GM18508 (cell line): ENCODE measurements at regions not wholly inside any gene's neighbourhood (a gene's known extent, or its start where the extent isn't known, plus 50 kb on each side); places are given as distances from the start of the nearest gene placed in this dataset.
"Not testable (repeated sequence)": the region's sequence is repeated elsewhere in the genome, so short reads cannot be mapped to it uniquely, and the experiment has no call there.

Experiments used
- ATAC-seq: cut with Tn5 transposase; IDR thresholded peaks from one replicate; pipeline ENCODE4 v1.9.1; 2021; ENCODE audit warnings: moderate number of reproducible peaks; ENCODE audit not compliant: insufficient read depth, unreplicated experiment

- no peak for ATAC-seq
These were observed 309.3 kb upstream of the LRRTM4 start for GRCh38 chr2:77831471-77831870.

GRCh38 chr2:77831898-77832297 is 309.7 kb upstream of the LRRTM4 start:
- no peak for ATAC-seq

- ATAC-seq = no peak
These were observed 312.3 kb upstream of the LRRTM4 start for GRCh38 chr2:77834360-77835002.

DNA sequence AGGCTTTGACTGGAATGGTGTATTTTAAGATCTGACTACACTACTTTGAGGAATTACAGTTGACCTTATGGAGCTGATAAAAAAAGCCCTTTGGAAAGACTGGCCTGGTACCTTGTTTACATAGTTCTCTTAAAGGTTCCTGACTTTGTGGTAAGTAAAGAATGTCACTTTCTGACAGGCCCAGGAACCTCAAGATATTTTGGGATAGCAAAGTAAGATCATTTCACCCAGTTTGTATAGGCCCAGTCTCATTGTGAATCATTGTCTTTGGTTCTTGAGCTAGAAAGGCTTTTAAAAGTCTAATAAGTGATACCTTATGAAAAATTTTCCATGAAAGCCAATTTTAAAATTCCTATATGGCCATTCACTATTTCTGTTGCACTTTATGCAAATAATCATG is 316.3 kb upstream of the LRRTM4 start:
- ATAC-seq = no peak

GRCh38 chr2:77839102-77839501 is 316.9 kb upstream of the LRRTM4 start:
- no peak for ATAC-seq

DNA sequence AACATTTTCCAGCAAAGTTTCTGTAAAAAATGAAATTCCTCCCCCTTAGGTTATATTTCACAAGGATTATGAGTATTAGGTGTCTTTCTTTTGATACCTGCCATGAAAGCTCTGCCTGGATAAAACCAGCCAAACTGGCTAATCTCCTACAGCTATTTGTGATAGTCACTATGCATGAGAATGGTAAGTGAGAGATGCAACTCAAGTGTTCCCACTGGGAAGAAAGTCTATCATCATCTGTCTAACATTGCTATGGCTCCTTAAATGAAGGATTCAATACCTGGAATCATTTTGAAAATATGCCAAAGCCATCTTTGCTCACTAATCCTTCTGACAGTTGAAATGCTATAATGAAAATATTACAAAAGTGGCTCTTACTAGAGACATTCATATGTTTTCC is 339.9 kb upstream of the LRRTM4 start:
- ATAC-seq = no peak

GRCh38 chr2:77864426-77864825 is 342.2 kb upstream of the LRRTM4 start:
- ATAC-seq = no peak

DNA sequence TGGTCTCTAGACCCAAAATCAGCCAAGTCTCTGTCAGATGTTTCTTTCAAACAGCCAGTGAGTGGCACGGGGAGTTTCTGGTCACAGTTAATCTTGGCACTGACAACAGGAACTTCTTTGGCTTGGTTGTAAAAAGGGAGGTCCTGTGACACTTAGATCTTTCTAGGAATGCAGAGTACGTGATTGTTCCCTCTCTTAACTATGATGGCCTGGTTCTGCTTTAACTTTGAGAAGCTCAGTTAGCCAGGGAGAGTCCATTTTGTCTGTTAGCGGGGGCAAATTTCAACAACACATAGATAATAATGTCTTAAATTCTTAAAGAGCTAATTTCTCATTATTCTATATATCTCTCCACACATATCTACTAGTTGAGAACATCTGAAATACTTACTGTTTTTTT is 344.5 kb upstream of the LRRTM4 start:
- no peak for ATAC-seq

DNA sequence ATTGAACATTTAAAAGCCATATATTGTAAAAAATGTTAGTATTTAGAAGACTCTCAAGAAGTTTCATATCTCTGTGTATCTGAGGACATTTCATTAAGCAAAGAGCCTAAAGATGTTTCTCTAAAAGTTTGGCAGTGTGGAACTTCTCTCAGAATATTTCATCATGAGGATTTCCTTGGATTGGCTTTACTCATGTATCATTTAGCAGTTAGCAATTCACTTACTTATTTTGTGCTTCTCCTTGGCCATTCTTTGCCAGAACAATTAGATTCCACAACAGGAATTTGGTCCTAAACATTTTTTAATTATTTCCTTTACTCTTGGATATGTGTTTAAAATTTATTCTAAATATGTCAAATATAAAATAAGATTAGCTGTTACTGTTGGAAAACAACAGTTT is 345.0 kb upstream of the LRRTM4 start:
- ATAC-seq = no peak

GRCh38 chr2:77873506-77873905 is 351.3 kb upstream of the LRRTM4 start:
- no peak for ATAC-seq

GRCh38 chr2:77900211-77900610 is 378.0 kb upstream of the LRRTM4 start:
- ATAC-seq = not testable (repeated sequence)

DNA sequence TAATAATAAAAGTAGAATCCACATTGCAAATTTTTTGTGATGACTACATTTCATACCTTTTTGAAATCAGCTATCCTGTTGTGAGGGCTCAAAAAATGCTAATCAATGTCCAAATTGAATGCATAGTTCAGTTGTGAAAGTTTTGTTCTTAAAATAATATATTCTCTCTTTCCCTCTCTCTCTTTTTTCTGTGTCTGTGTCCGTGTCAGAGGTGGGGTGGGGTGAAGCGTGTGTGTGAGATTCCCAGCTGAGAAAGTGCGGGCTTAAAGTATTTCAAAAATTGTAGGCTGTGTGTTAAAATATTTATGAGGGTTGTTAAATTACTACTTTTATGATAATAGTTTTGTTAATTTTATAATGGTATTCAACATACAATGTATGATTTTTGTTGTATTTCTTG is 388.0 kb upstream of the LRRTM4 start:
- no peak for ATAC-seq

- no peak for ATAC-seq
These were observed 398.7 kb upstream of the LRRTM4 start for GRCh38 chr2:77920838-77921366.

DNA sequence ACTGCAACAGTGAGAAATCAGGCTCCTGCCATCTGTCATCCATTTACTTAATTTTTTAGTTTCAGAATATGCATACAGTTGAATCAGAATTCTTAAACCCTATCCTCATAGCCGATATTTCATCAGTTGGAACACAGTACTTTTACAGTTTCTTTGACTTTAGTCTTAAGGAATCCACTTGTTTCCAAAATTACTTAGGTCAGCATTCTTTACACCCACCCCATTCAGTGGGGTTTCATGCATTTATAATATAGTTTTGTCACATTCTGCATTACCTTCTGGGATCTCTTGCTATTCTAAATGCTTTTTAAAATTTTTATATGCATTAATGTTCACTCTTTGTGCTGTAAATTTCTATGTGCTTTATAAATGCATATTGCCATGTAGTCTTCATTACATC is 400.4 kb upstream of the LRRTM4 start:
- no peak for ATAC-seq

DNA sequence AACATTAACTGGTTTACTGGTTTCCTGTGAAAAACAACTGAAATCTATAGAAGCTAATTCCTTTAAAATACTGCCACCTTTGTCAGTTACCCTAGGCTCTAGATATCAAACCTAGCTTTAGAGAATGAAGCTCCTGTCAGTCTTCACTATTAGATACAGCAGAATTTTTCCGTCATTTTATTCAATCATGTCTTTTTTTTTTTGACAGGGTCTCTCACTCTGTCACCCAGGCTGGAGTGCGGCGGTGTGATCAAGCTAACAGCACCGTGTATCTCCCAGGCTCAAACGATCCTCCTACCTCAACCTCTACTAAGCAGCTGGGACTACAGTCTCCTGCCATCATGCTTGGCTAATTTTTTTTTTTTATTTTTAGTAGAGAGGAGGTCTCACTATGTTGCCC is 415.2 kb upstream of the LRRTM4 start:
- ATAC-seq = no peak

DNA sequence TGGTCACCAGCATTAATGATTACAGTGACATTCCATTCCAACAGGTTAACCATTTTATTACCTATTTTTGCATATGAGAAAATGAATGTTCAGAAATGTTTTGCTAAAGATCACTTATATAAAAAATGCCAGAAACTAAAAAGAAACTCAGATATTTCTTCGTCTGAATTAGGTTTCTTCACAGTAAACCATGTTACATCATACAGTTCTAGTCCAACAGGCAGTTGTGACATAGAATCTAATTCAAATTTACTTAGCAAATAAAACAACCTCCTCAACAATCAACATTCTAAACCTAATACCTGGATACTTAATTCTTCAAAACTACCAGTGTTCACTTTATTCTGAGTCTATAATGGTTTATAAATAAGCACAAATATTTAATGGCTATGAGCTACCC is 416.3 kb upstream of the LRRTM4 start:
- no peak for ATAC-seq

DNA sequence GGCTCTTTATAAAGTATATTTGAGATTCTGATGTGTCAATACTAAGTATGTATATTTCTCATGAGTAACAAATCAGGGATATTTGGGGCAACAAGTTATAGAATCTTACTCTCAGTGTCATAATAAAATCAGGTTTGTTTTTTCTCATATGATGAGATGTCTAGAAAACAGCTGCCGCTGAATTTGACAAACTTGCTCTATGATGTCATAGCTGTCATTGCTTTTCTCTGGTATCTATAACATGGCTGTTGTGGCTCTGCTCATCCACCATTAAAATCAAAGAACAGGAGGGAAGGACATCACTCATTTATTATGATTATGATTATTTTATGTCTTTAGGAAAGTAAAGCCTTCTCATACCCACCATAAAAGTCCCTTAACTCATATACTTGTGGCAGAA is 417.2 kb upstream of the LRRTM4 start:
- ATAC-seq = no peak

- no peak for ATAC-seq
These were observed 417.6 kb upstream of the LRRTM4 start for GRCh38 chr2:77939801-77940200.

DNA sequence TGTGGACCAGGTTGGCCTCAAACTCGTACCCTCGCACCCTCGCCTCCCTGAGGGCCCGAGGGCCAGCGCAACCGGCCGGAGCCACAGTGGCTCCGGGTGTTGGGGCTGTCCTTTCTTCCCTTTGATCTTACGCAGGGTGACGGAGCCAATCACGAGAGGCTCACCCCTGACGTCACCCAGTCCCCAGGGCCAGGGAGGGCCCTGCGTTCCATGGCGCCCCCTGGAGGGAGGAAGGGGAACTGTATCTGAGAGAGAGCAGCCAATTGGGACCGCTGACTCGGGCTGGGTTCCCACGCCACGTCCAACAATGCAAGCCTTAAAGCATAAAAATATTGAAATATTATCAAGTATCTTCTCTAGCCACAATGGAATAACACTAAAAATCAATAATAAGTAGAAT is 432.8 kb upstream of the LRRTM4 start:
- no peak for ATAC-seq

DNA sequence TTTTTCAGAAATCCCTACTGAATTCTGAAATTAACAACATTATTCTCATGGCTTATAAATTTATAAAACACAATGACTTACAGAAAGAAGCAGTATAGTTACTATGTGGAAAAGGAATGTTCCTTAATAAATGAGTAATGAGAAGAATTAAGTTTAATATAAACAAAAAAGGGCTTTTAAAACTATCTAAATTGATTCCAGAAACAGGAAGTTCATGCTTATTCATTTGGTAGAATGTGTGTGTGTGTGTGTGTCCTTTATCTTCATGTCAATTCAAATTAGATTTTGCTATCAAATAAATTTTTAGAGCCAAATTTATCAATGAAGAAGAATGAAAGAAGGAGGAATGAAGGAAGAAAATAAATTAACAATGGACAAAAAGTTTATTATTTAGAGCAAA is 440.8 kb upstream of the LRRTM4 start:
- ATAC-seq = no peak

- ATAC-seq = no peak
These were observed 455.4 kb upstream of the LRRTM4 start for GRCh38 chr2:77977471-77978063.

- ATAC-seq = no peak
These were observed 473.0 kb upstream of the LRRTM4 start for GRCh38 chr2:77995161-77995560.
